CD14-positive monocyte (primary cell): ENCODE measurements at regions not wholly inside any gene's neighbourhood (a gene's known extent, or its start where the extent isn't known, plus 50 kb on each side); places are given as distances from the start of the nearest gene placed in this dataset. TPM values are rescaled to one million over a fixed set of nuclear protein-coding genes. Genes with fewer than 3 reads are reported as not detected.
"Not testable (repeated sequence)": the region's sequence is repeated elsewhere in the genome, so short reads cannot be mapped to it uniquely, and the experiment has no call there.

Experiments
- DNase-seq, 3 donors: peaks; one replicate each; pipeline ENCODE4 v3.0.0-alpha.2; 2011 to 2022
- H2AFZ ChIP-seq: 2 replicates; pipeline ENCODE4 v1.6.0; 2012; ENCODE audit warnings: mild to moderate bottlenecking, low read depth, low read length, inconsistent platforms; ENCODE audit not compliant: insufficient read depth, poor library complexity, severe bottlenecking
- H3K27ac ChIP-seq, 2 donors: 1 replicate in 1 of 2; 2 replicates in 1 of 2; pipeline ENCODE4 v1.5.1; 2012 to 2013; ENCODE audit warnings: low read length in 2 of 2, control low read depth in 1 of 2, inconsistent platforms in 1 of 2, low read depth in 1 of 2, mild to moderate bottlenecking in 1 of 2
- H3K27me3 ChIP-seq, 2 donors: one replicate each; pipeline versions ENCODE4 v1.6.0 to v1.6.1; 2011 to 2013; ENCODE audit warnings: low read length in 2 of 2; ENCODE audit not compliant: control insufficient read depth in 2 of 2, insufficient read depth in 2 of 2
- H3K36me3 ChIP-seq, 2 donors: replicated peaks in 1 of 2; 1 replicate in 1 of 2; 2 replicates in 1 of 2; pipeline versions ENCODE4 v1.5.1 to v1.6.1; 2012 to 2013; ENCODE audit warnings: low read length in 2 of 2, control low read depth in 1 of 2, inconsistent platforms in 1 of 2, mild to moderate bottlenecking in 1 of 2; ENCODE audit not compliant: insufficient read depth in 2 of 2, control insufficient read depth in 1 of 2
- H3K4me1 ChIP-seq, 2 donors: 1 replicate in 1 of 2; 2 replicates in 1 of 2; pipeline versions ENCODE4 v1.5.1 to v1.6.1; 2012 to 2013; ENCODE audit warnings: low read length in 2 of 2, control low read depth in 1 of 2, inconsistent platforms in 1 of 2, mild to moderate bottlenecking in 1 of 2, moderate library complexity in 1 of 2; ENCODE audit not compliant: insufficient read depth in 2 of 2, control insufficient read depth in 1 of 2
- H3K4me2 ChIP-seq: replicated peaks from 2 replicates; pipeline ENCODE3; 2012; ENCODE audit warnings: low read length, moderate library complexity, mild to moderate bottlenecking; ENCODE audit not compliant: poor library complexity, severe bottlenecking; ENCODE audit errors: extremely low read depth
- H3K4me3 ChIP-seq, 3 experiments: fragments of 200-600 bp in 1 of 3; sonication (generic) in 1 of 3; replicated peaks in 1 of 3; 1 replicate in 2 of 3; 2 replicates in 1 of 3; pipeline ENCODE4 v1.5.1; 2011 to 2013; ENCODE audit warnings: low read length in 3 of 3, mild to moderate bottlenecking in 3 of 3, control low read depth in 2 of 3, low read depth in 2 of 3, inconsistent platforms in 1 of 3, moderate library complexity in 1 of 3
- H3K79me2 ChIP-seq: 2 replicates; pipeline ENCODE4 v1.6.0; 2012; ENCODE audit warnings: mild to moderate bottlenecking, control low read depth, inconsistent platforms, low read length, moderate library complexity; ENCODE audit not compliant: insufficient read depth
- H3K9ac ChIP-seq: 2 replicates; pipeline ENCODE4 v1.6.0; 2017; ENCODE audit warnings: low read length, mild to moderate bottlenecking; ENCODE audit not compliant: insufficient read depth, poor library complexity, severe bottlenecking
- H3K9me3 ChIP-seq, 2 donors: replicated peaks in 1 of 2; 1 replicate in 1 of 2; 2 replicates in 1 of 2; pipeline versions ENCODE4 v1.5.1 to v1.6.1; 2012 to 2013; ENCODE audit warnings: low read length in 2 of 2, control low read depth in 1 of 2; ENCODE audit not compliant: control insufficient read depth in 1 of 2, insufficient read depth in 1 of 2
- H4K20me1 ChIP-seq: 2 replicates; pipeline ENCODE4 v1.6.0; 2012; ENCODE audit warnings: mild to moderate bottlenecking, low read length, control low read depth, moderate library complexity; ENCODE audit not compliant: insufficient read depth
- H3K27ac Mint-ChIP-seq, 7 donors: one replicate each; pipeline ENCODE4 v1.8.0; 2020; ENCODE audit warnings: mild to moderate bottlenecking in 7 of 7, mixed read lengths in 7 of 7, moderate library complexity in 6 of 7, inconsistent platforms in 2 of 7
- H3K27me3 Mint-ChIP-seq, 3 donors: one replicate each; pipeline ENCODE4 v1.8.0; 2021 to 2022; ENCODE audit warnings: low read depth in 3 of 3, mild to moderate bottlenecking in 3 of 3, mixed read lengths in 3 of 3, moderate library complexity in 3 of 3, inconsistent platforms in 1 of 3
- H3K36me3 Mint-ChIP-seq, 2 donors: one replicate each; pipeline ENCODE4 v1.8.0; 2020; ENCODE audit warnings: mixed read lengths in 2 of 2, inconsistent platforms in 1 of 2, mild to moderate bottlenecking in 1 of 2
- H3K4me1 Mint-ChIP-seq: one replicate; pipeline ENCODE4 v1.8.0; 2020; ENCODE audit warnings: mild to moderate bottlenecking, mixed read lengths
- H3K4me3 Mint-ChIP-seq, 2 donors: one replicate each; pipeline ENCODE4 v1.8.0; 2020; ENCODE audit warnings: mild to moderate bottlenecking in 2 of 2, mixed read lengths in 2 of 2, moderate library complexity in 1 of 2
- H3K9me3 Mint-ChIP-seq, 7 donors: one replicate each; pipeline ENCODE4 v1.8.0; 2020 to 2022; ENCODE audit warnings: mixed read lengths in 7 of 7, mild to moderate bottlenecking in 6 of 7, moderate library complexity in 6 of 7, inconsistent platforms in 2 of 7
- WGBS: methylation state at CpG from one replicate; pipeline ENCODE4 v1.1.5; 2013; ENCODE audit warnings: missing lambda C conversion rate; ENCODE audit not compliant: insufficient coverage; 5-methylcytosine and 5-hydroxymethylcytosine counted together
- intact Hi-C, 2 donors: fragments of 100-400 bp; cut with micrococcal nuclease; formaldehyde crosslinking; loops; one replicate each; pipeline versions ENCODE4 v1.15.0 to v1.15.1; 2023
- small RNA-seq: library from RNA; depleted of rRNA; stranded (forward); fragments of <200 nt; gene quantifications from one replicate; pipeline ENCODE3, GENCODE V24; 2012; ENCODE audit warnings: low read depth; ENCODE audit not compliant: insufficient read length

DNA sequence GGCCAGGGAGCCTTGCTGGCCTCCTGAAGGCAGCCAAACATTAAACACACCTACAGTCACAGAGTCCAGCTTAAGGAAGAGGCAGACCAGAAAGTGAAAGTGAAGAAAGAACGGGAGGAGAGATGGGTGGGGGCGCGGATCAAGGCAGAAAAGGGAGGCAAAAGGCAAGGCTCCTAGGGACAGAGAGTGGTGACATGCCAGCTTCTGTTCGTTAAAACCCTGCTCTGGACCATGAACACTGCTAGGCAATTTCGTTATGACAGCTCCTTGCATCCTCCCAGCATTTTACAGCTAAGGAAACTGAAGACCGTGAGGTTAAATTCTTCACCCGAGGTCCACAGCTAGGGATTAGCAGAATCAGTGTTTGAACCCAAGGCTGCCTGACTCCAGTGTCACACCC lies 51.7 kb upstream of the SMURF2 start:
- H3K9me3 ChIP-seq: not testable (repeated sequence)
- H3K9ac ChIP-seq: peak overlapping the region; percentile 61
- peak overlapping the region; percentile 87 for H2AFZ ChIP-seq

GRCh38 chr17:64712557-64713351 lies 50.6 kb upstream of the SMURF2 start:
- Mint-ChIP-seq H3K27ac (peak overlapping the region; percentile 50 to 84 (median 80)), H3K4me3 (peak overlapping the region; percentile 78 to 93), H3K4me1 (peaks cover 59% of the 10 kb centered on the region)
- H3K27me3 Mint-ChIP-seq, H3K36me3 Mint-ChIP-seq, H3K4me2 ChIP-seq, intact Hi-C loops, H3K36me3 ChIP-seq, H3K79me2 ChIP-seq, H4K20me1 ChIP-seq, H3K9me3 Mint-ChIP-seq, H3K27me3 ChIP-seq, H3K9me3 ChIP-seq: not testable (repeated sequence)
- DNase-seq: peak in 1 of 3 donors; percentile 19
- Histone ChIP-seq H3K4me1 (peaks cover 49 to 59% of the 10 kb centered on the region in 2 donors), H2AFZ (peak overlapping the region; percentile 87), H3K27ac (peak overlapping the region; percentile 41 to 60), H3K4me3 (peak overlapping the region in 1 of 3 experiments; percentile 27), H3K9ac (peak overlapping the region; percentile 24)
- WGBS: 50% methylated on average over 1 of the region's 11 CpGs

More for the DNA sequence above, 51.7 kb upstream of the SMURF2 start:
- H3K9me3 Mint-ChIP-seq, intact Hi-C loops, H3K36me3 Mint-ChIP-seq, H3K36me3 ChIP-seq, H3K79me2 ChIP-seq, H3K27me3 ChIP-seq, H4K20me1 ChIP-seq, H3K27me3 Mint-ChIP-seq: not testable (repeated sequence)
- Histone ChIP-seq H3K4me2 (peak overlapping the region; percentile 64), H3K4me1 (peaks cover 39 to 49% of the 10 kb centered on the region in 2 donors), H3K27ac (peak overlapping the region in 1 of 2 donors; percentile 77), H3K4me3 (peak overlapping the region; percentile 47 to 92 (median 77))
- DNase-seq: peak in 1 of 3 donors; percentile 17
- peak overlapping the region; percentile 50 to 84 (median 76) for H3K27ac Mint-ChIP-seq
- H3K4me3 Mint-ChIP-seq: peak overlapping the region; percentile 78 to 93
- WGBS: 1% methylated on average over 6 of the region's 7 CpGs
- peaks cover 50% of the 10 kb centered on the region for H3K4me1 Mint-ChIP-seq

Small RNA genes in the stretch of these regions (small RNA-seq; reads per million reads assigned to genes)
- gene AC103810.3 (not detected), gene BPTFP1 (not detected), gene MINOS1P2 (not detected), gene MIR6080 (not detected)
